G401 (cell line): ENCODE measurements at regions not wholly inside any gene's neighbourhood (a gene's known extent, or its start where the extent isn't known, plus 50 kb on each side); places are given as distances from the start of the nearest gene placed in this dataset.

ENCODE experiments used
- DNase-seq: peaks from one replicate; pipeline ENCODE4 v3.0.0-alpha.2; 2015; ENCODE audit warnings: low spot score
- in situ Hi-C: cut with HindIII; loops from 2 replicates; pipeline ENCODE4 v1.10.0; 2016; ENCODE audit warnings: low sequenced_read_pairs, mixed read lengths

GRCh38 chr2:15863089-15863488, 77.3 kb upstream of the MYCN start:
- DNase-seq = no peak
- in situ Hi-C loops = no loop called here

- no peak for DNase-seq
- in situ Hi-C loops = no loop called here
Observed at GRCh38 chr2:15863494-15864175, 76.7 kb upstream of the MYCN start.

DNA sequence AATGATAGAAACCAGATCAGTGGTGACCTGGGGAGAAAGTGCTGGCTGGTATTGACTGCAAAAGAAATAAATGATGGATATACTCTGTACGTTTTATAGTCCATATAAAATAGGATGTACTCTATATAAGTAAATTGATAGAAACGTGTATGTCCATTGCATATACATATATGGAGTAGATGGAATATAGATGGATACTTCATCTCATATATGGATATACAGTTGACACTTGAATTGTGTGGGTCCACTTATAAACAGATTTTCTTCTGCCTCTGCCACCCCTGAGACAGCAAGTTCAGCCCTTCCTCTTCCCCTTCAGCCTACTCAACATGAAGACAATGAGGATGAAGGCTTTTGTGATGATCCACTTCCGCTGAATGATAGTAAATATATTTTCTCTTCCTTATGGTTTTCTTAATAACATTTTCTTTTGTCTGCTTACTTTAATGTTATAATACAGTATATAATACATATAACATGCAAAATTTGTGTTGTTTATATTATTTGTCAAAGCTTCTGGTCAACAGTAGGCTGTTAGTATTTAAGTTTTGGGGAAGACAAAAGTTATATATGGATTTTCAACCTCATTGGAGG, 76.1 kb upstream of the MYCN start:
- in situ Hi-C loops = no loop called here
- DNase-seq = no peak

DNA sequence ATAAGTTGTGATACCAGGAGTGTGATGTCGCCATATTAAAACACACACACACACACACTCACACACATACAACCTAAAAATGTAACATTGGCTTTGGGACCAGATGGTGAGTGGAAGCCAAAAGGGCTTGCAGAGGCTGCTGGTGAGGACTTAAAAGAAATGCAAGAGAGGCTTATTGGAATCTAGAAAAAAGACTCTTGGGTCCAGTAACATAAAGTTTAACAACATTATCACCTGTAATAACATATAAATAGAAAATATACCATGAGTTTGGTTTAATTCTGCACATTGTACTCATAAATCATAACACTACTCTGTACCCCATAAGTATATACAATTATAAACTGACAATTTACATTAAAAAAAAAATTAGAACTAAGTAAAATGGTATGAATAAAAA, 74.4 kb upstream of the MYCN start:
- in situ Hi-C loops = no loop called here
- DNase-seq = no peak

DNA sequence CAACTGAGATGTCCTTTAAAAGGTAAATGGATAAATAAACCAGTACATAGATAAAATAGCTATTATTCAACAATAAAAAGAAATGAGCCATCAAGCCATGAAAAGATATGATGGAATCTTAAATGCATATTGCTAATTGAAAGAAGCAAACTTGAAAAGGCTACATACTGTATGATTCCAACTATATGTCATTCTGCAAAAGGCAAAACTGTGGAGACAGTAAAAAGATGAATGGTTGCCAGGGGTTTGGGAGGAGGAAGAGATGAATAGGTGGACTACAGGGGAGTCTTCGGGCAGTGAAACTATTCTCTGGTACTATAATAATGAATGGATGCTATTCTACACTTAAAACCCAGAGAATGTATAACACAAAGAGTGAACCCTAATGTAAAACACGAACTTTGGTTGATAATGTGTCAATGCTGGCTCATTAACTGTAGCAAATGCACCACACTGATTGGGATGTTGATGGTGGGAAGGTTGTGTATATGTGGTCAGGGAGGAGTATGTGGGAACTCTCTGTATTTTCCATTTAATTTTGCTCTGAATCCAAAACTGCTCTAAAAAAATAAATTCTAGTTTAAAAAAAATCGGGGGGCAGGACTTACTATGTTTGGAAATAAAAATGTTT, 73.7 kb upstream of the MYCN start:
- no peak for DNase-seq
- in situ Hi-C loops = no loop called here

GRCh38 chr2:15867194-15868171, 72.9 kb upstream of the MYCN start:
- DNase-seq = no peak
- in situ Hi-C loops = no loop called here

- DNase-seq = no peak
- in situ Hi-C loops = no loop called here
Observed at GRCh38 chr2:15868186-15868585, 72.2 kb upstream of the MYCN start.

GRCh38 chr2:15868704-15869103, 71.6 kb upstream of the MYCN start:
- in situ Hi-C loops = no loop called here
- DNase-seq = no peak

- no peak for DNase-seq
- in situ Hi-C loops = no loop called here
Observed at GRCh38 chr2:15869396-15869795, 71.0 kb upstream of the MYCN start.

- in situ Hi-C loops = no loop called here
- DNase-seq = no peak
Observed at GRCh38 chr2:15869871-15870270, 70.5 kb upstream of the MYCN start.

DNA sequence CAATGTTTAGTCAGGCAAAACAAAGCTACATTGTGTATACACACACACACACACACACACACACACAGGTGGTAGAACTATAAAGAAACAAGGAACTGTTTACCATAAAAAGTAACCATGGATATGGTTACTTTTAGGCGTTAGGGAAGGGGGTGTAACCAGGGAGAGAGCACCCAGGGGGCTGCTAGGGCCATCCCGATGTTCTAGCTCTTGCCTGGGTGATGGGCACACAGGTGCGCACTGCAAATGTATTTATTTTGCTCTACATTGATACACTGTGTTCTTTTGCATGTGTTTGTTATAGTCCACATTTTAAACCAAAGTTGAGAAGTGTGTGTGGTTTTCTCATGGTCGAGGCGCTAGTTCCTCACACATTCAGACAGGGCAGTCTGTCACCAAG, 69.8 kb upstream of the MYCN start:
- in situ Hi-C loops = no loop called here
- DNase-seq = no peak

DNA sequence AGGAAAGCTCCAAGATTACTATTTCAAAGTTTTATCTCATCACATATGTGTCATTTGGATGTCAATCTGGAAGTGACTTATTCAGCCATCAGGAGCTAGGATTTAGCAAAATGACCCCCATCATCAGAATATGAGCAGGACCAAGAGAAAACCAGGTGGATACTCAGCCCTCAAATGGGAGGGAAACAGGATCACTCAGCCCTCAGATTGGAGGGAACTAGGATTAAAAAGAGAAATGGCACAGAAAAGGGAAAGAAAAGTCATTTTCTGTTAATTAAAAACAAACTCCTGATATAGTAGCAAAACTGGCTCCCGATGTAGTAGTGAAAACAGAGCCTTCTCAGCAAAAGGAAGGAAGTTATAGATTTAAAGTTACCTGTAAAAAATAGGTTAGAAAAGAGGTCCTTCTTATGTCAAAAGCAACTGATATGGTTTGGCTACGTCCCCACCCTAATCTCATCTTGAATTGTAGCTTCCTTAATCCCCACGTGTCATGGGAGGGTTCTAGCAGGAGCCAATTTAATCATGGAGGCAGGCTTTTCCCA, 69.0 kb upstream of the MYCN start:
- no peak for DNase-seq
- in situ Hi-C loops = no loop called here

DNA sequence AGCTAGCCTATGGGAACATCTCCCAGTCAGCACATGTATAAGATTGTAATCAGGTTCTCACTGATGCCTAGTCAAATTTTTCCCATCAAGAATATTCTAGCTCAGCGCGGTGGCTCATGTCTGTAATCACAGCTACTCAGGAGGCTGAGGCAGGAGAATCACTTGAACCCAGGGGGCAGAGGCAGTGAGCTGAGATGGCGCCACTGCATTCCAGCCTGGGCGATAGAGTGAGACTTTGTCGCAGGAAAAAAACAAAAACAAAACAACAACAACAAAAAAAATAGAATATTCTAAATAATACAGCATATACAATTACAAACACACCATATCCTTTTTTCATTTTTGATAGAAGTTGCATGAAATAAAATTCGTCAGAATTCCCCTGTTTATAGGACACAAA, 67.5 kb upstream of the MYCN start:
- DNase-seq = no peak
- in situ Hi-C loops = no loop called here

DNA sequence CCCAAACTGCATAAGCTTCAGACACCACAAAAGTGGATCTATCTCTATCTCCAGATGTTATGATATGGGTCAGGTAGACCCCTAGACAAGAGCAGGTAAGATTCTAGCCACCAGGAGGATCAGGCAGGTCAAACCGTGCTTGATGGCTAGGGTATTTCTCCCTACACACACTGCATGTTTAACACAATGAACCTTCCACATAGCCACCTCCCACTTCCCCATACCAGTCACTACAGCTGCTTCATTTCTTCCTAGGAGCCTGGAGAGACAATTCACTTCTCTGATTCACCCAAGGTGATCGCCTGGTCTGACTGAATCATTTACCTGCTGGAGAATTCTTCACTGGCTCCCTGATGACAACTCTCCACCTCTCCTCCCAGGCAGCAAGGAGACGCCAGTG, 66.0 kb upstream of the MYCN start:
- DNase-seq = no peak
- in situ Hi-C loops = no loop called here

GRCh38 chr2:15874854-15875804, 65.2 kb upstream of the MYCN start:
- in situ Hi-C loops = no loop called here
- DNase-seq = no peak

DNA sequence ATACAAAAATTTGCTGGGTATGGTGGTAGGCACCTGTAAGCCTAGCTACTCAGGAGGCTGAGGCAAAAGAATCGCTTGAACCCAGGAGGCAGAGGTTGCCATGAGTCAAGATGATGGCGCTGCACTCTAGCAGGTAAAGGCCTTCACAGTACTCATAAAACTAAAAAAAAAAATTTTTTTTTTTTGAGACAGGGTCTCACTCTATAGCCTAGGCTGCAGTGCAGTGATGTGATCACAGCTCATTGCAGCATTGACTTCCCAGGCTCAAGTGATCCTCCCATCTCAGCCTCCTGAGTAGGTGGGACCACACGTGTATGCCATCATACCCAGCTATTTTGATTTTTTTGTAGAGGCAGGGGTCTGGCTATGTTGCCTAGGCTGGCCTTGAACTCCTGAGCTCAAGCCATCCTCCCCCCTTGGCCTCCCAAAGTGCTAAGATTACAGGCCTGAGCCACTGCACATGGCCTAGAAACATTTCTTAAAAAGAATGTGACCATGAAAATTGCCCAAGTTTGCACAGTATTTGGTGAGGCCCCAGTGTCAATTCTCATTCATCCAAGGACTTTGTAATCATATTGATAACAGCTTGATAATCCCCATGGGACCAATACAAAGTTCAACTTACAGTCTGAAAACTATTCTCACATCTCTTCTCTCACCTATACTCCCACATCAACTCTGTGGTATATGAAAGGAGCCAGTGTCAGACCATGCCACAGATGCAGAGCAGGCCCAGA, 64.2 kb upstream of the MYCN start:
- in situ Hi-C loops = no loop called here
- no peak for DNase-seq

- DNase-seq = no peak
- in situ Hi-C loops = no loop called here
Observed at GRCh38 chr2:15880226-15881119, 59.9 kb upstream of the MYCN start.
